ENCODE measurements at regions not wholly inside any gene's neighbourhood (a gene's known extent, or its start where the extent isn't known, plus 50 kb on each side); places are given as distances from the start of the nearest gene placed in this dataset.

GRCh38 chr1:234923626-234924025 lies 205.0 kb downstream of the TOMM20 start:
- no TSS peak for BruUV-seq (replicated peaks)
- no peak overlapping the region for H3K4me2 ChIP-seq (ENCODE audit: low read depth, low read length)
- ChIA-PET CTCF (ENCODE audit: low intra/inter-chr PET ratio, low total read pairs) (no interaction called here), POLR2A (no interaction called here)
- no peak for TF ChIP-seq CSRNP2 (CRISPR knock-in tag; conservative IDR thresholded peaks at IDR 0.05; ENCODE audit: low read depth)
- TF ChIP-seq ZNF432 (CRISPR knock-in tag; IDR thresholded peaks at IDR 0.05; ENCODE audit: borderline replicate concordance): no peak
- TF ChIP-seq ZNF546 (CRISPR knock-in tag; conservative IDR thresholded peaks at IDR 0.05): no peak
- TF ChIP-seq SIX1 (CRISPR knock-in tag; IDR thresholded peaks at IDR 0.05; ENCODE audit: borderline replicate concordance): no peak
- no peak for TF ChIP-seq ZNF75D (CRISPR knock-in tag; IDR thresholded peaks at IDR 0.05; ENCODE audit: borderline replicate concordance)
- TF ChIP-seq MZF1 (CRISPR knock-in tag; IDR thresholded peaks at IDR 0.05; ENCODE audit: borderline replicate concordance): no peak
- TF ChIP-seq MEIS2 (CRISPR knock-in tag; IDR thresholded peaks at IDR 0.05): no peak
- TF ChIP-seq ZNF614 (CRISPR knock-in tag; IDR thresholded peaks at IDR 0.05; ENCODE audit: borderline replicate concordance): no peak
- no peak for TF ChIP-seq JUN (CRISPR knock-in tag; IDR thresholded peaks at IDR 0.05)
- no peak for TF ChIP-seq SCMH1 (CRISPR knock-in tag; IDR thresholded peaks at IDR 0.05; ENCODE audit: borderline replicate concordance)
- no peak for TF ChIP-seq IRF1 (CRISPR knock-in tag; IDR thresholded peaks at IDR 0.05; ENCODE audit: low read depth)
- no peak for TF ChIP-seq ZNF282 (IDR thresholded peaks at IDR 0.05; ENCODE audit: partially characterized antibody)
- TF ChIP-seq ZNF235 (CRISPR knock-in tag; IDR thresholded peaks at IDR 0.05; ENCODE audit: borderline replicate concordance): no peak
- no peak for TF ChIP-seq KAT8 (CRISPR knock-in tag; IDR thresholded peaks at IDR 0.05)
- no peak for TF ChIP-seq TBX2 (CRISPR knock-in tag; IDR thresholded peaks at IDR 0.05; ENCODE audit: borderline replicate concordance)
- TF ChIP-seq ETV6 (CRISPR knock-in tag; conservative IDR thresholded peaks at IDR 0.05): no peak
- no peak for TF ChIP-seq RBM22 (optimal IDR thresholded peaks at IDR 0.05; ENCODE audit: low read length)
- no peak for TF ChIP-seq CREB3 (CRISPR knock-in tag; IDR thresholded peaks at IDR 0.05)
- TF ChIP-seq CCAR2 (optimal IDR thresholded peaks at IDR 0.05; ENCODE audit: low read depth, low read length): no peak
- DNase-seq (ENCODE audit: low spot score) (no peak), ATAC-seq (no peak), FAIRE-seq (no peak)
- intact Hi-C loops (cut with micrococcal nuclease; ENCODE audit: unreplicated experiment): loop anchor here (5.0 kb wide), 1 partner anchor 34 kb away; no protein-coding TSS in a partner anchor
- H3K27ac ChIP-seq (ENCODE audit: extremely low read length, insufficient read depth, low read length): no peak overlapping the region
- no peak overlapping the region for H2AFZ ChIP-seq (ENCODE audit: low read length)
- H3K4me1 ChIP-seq (ENCODE audit: insufficient read depth, low read length): peaks cover 54% of the 10 kb centered on the region
- H3K9me3 ChIP-seq (ENCODE audit: low read length): 0 out of 2 replicates have a peak, but pooled peaks cover 4% of the 10 kb centered on the region
- no peaks in the 10 kb centered on the region for H3K27me3 ChIP-seq (ENCODE audit: control insufficient read depth in 1 of 2, insufficient read depth in 2 of 2, low read length in 2 of 2)
- H3K9ac ChIP-seq (ENCODE audit: insufficient read depth, low read depth, low read length): no peak overlapping the region
- H3K4me3 ChIP-seq (replicated peaks in 1 of 3; ENCODE audit: insufficient read depth in 1 of 3, low read depth in 2 of 3, low read length in 3 of 3): no peak overlapping the region
- H3K36me3 ChIP-seq (replicated peaks in 1 of 2; ENCODE audit: control insufficient read depth in 1 of 2, insufficient read depth in 2 of 2, low read length in 2 of 2): no peaks in the 10 kb centered on the region
- in situ Hi-C loops (cut with HindIII; ENCODE audit: extremely low pct_ligation_motif_present, low pct_unique_long_range_greater_than_20kb): no loop called here
- no peaks in the 10 kb centered on the region for H4K20me1 ChIP-seq (ENCODE audit: insufficient read depth, low read length)
- no peaks in the 10 kb centered on the region for H3K79me2 ChIP-seq (ENCODE audit: insufficient read depth, low read length)
- 86% methylated on average over 5 of the region's 5 CpGs for WGBS (ENCODE audit: low lambda C conversion rate)
